ENCODE measurements at regions not wholly inside any gene's neighbourhood (a gene's known extent, or its start where the extent isn't known, plus 50 kb on each side); places are given as distances from the start of the nearest gene placed in this dataset.

DNA sequence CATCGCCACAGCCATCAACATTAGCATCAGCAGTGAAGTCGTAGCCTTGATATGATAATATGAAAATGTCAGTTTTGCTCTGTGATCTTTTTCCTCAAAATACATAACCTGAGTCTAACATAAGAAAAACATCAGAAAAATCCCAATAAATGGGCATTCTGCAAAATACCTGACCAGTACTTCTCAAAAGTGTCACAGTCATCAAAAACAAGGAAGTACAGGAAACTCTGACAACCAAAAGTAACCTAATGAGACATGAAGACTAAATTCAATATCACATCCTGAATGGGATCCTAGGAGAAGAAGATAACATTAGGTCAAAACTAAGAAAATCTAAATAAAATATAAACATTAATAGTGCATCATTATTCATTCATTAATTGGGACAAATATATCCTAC, 1731.0 kb downstream of the SUCLG1 start:
- TF ChIP-seq POLR2A (IDR thresholded peaks at IDR 0.05; ENCODE audit: low read length): no peak
- TF ChIP-seq GATA1 (IDR thresholded peaks at IDR 0.05; ENCODE audit: low read depth, low read length): no peak
